ENCODE measurements at regions not wholly inside any gene's neighbourhood (a gene's known extent, or its start where the extent isn't known, plus 50 kb on each side); places are given as distances from the start of the nearest gene placed in this dataset.
A peak's percentile ranks its signal among the peaks of the same experiment; 100 is the strongest.

GRCh38 chr12:39682689-39683477, 63.3 kb upstream of the ABCD2 start:
- no peak overlapping the region for H2BK15ac ChIP-seq (ENCODE audit: low read length)
- no peak overlapping the region for H3K4me2 ChIP-seq (ENCODE audit: insufficient read depth, low read length, poor library complexity, severe bottlenecking)
- no CpG with 5 or more reads among the region's 4 CpGs for WGBS, 2 donors (ENCODE audit: extremely low coverage in 2 of 2, insufficient read length in 2 of 2, insufficient replicate concordance in 1 of 2)
- H3K4ac ChIP-seq (ENCODE audit: low read length), result no peak overlapping the region
- H3K27me3 ChIP-seq (ENCODE audit: control insufficient read depth in 3 of 3, insufficient read depth in 3 of 3, low read depth in 1 of 3, low read length in 3 of 3), result no peaks in the 10 kb centered on the region
- H2AK5ac ChIP-seq (ENCODE audit: low read depth, low read length), result no peak overlapping the region
- no peak overlapping the region for H3K4me3 ChIP-seq (ENCODE audit: low read length in 2 of 2)
- no peak overlapping the region for H2BK120ac ChIP-seq (ENCODE audit: low read depth, low read length)
- H4K8ac ChIP-seq (ENCODE audit: low read depth, low read length), result no peak overlapping the region
- H4K91ac ChIP-seq (ENCODE audit: low read depth, low read length, poor library complexity), result no peak overlapping the region
- H2BK12ac ChIP-seq (ENCODE audit: low read length), result no peak overlapping the region
- no peak overlapping the region for H3K23ac ChIP-seq (ENCODE audit: low read depth, low read length, poor library complexity)
- no peak overlapping the region for H2BK5ac ChIP-seq (ENCODE audit: low read length)
- H3K14ac ChIP-seq (ENCODE audit: low read length), result no peak overlapping the region
- no peak overlapping the region for H3K9ac ChIP-seq (ENCODE audit: low read depth, low read length, poor library complexity)
- H3K36me3 ChIP-seq (replicated peaks in 1 of 2; ENCODE audit: control insufficient read depth in 2 of 2, insufficient read depth in 2 of 2, low read length in 2 of 2), result no peaks in the 10 kb centered on the region
- no peak overlapping the region for H3K27ac ChIP-seq (replicated peaks; ENCODE audit: low read length)
- no peak overlapping the region for H3K18ac ChIP-seq (ENCODE audit: low read length)
- H3K4me1 ChIP-seq (ENCODE audit: control insufficient read depth in 2 of 2, insufficient read depth in 1 of 2, low read depth in 1 of 2, low read length in 2 of 2), result no peaks in the 10 kb centered on the region
- peaks cover 0 to 2% of the 10 kb centered on the region in 2 donors for H3K9me3 ChIP-seq (replicated peaks in 1 of 2; ENCODE audit: control insufficient read depth in 2 of 2, insufficient read depth in 1 of 2, low read depth in 1 of 2, low read length in 2 of 2)
- DNase-seq (ENCODE audit: low spot score), result no peak
- no peak overlapping the region for H2AFZ ChIP-seq (ENCODE audit: low read length)
- no peaks in the 10 kb centered on the region for H3K79me1 ChIP-seq (ENCODE audit: low read depth, low read length)

DNA sequence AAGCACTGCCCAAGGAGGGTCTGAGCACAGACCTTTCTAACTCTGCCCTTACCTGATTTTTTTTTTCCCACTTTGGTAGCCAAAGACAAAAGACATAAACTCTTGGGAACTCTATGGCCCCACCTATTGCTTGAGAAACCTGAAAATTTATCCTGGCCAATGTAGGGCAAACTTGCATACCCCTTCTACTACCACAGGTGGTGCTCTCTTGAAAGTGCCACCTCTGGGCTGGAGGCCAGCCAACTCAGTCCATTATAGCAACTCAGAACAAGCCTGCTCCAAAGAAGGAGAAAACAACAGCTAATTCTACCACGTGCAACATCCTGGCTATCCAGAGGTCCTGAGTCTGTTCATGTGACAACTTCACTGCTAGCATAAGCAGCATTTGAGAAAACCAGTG, 55.7 kb upstream of the ABCD2 start:
- no peak overlapping the region for H4K91ac ChIP-seq (ENCODE audit: low read depth, low read length, poor library complexity)
- no peak overlapping the region for H2AFZ ChIP-seq (ENCODE audit: low read length)
- no peak for DNase-seq (ENCODE audit: low spot score)
- no peak overlapping the region for H2BK120ac ChIP-seq (ENCODE audit: low read depth, low read length)
- no peak overlapping the region for H3K23ac ChIP-seq (ENCODE audit: low read depth, low read length, poor library complexity)
- WGBS, 2 donors (ENCODE audit: extremely low coverage in 2 of 2, insufficient read length in 2 of 2, insufficient replicate concordance in 1 of 2), result no CpG with 5 or more reads among the region's 1 CpG
- no peak overlapping the region for H2BK15ac ChIP-seq (ENCODE audit: low read length)
- H3K9ac ChIP-seq (ENCODE audit: low read depth, low read length, poor library complexity), result no peak overlapping the region
- H3K4me2 ChIP-seq (ENCODE audit: insufficient read depth, low read length, poor library complexity, severe bottlenecking), result no peak overlapping the region
- no peak overlapping the region for H2BK5ac ChIP-seq (ENCODE audit: low read length)
- no peak overlapping the region for H3K27ac ChIP-seq (replicated peaks; ENCODE audit: low read length)
- H3K79me1 ChIP-seq (ENCODE audit: low read depth, low read length), result no peaks in the 10 kb centered on the region
- no peak overlapping the region for H3K4ac ChIP-seq (ENCODE audit: low read length)
- H3K4me1 ChIP-seq (ENCODE audit: control insufficient read depth in 2 of 2, insufficient read depth in 1 of 2, low read depth in 1 of 2, low read length in 2 of 2), result no peaks in the 10 kb centered on the region
- no peak overlapping the region for H2AK5ac ChIP-seq (ENCODE audit: low read depth, low read length)
- H3K14ac ChIP-seq (ENCODE audit: low read length), result no peak overlapping the region
- no peak overlapping the region for H2BK12ac ChIP-seq (ENCODE audit: low read length)
- H4K8ac ChIP-seq (ENCODE audit: low read depth, low read length), result no peak overlapping the region
- H3K18ac ChIP-seq (ENCODE audit: low read length), result no peak overlapping the region
- H3K9me3 ChIP-seq (replicated peaks in 1 of 2; ENCODE audit: control insufficient read depth in 2 of 2, insufficient read depth in 1 of 2, low read depth in 1 of 2, low read length in 2 of 2), result no peaks in the 10 kb centered on the region
- no peaks in the 10 kb centered on the region for H3K36me3 ChIP-seq (replicated peaks in 1 of 2; ENCODE audit: control insufficient read depth in 2 of 2, insufficient read depth in 2 of 2, low read length in 2 of 2)
- no peaks in the 10 kb centered on the region for H3K27me3 ChIP-seq (ENCODE audit: control insufficient read depth in 3 of 3, insufficient read depth in 3 of 3, low read depth in 1 of 3, low read length in 3 of 3)
- H3K4me3 ChIP-seq (ENCODE audit: low read length in 2 of 2), result no peak overlapping the region

DNA sequence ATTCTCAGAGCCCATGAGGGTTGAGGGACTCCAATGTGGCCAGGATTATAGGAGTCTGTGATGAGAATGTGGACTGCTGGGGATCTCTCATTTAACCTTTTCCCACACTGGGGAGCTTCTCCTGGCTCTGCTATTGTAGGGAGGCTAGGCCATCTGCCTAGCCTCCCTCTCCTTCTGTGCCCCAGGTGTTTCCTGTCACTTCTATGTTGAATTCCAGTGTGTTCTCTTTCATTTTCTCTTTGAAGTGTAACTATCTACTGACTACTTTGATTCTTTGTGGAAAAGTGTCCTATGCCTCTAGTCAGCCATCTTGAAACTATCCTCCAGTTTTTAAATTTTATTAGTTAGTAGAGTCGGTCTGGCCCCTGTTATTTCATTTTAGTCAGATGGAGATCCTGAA, 53.4 kb upstream of the ABCD2 start:
- no peak for DNase-seq (ENCODE audit: low spot score)
- Histone ChIP-seq H2BK120ac (ENCODE audit: low read depth, low read length) (no peak overlapping the region), H3K4ac (ENCODE audit: low read length) (no peak overlapping the region), H3K4me2 (ENCODE audit: insufficient read depth, low read length, poor library complexity, severe bottlenecking) (no peak overlapping the region), H3K9ac (ENCODE audit: low read depth, low read length, poor library complexity) (no peak overlapping the region), H3K23ac (ENCODE audit: low read depth, low read length, poor library complexity) (no peak overlapping the region), H3K27me3 (ENCODE audit: control insufficient read depth in 3 of 3, insufficient read depth in 3 of 3, low read depth in 1 of 3, low read length in 3 of 3) (no peaks in the 10 kb centered on the region), H4K8ac (ENCODE audit: low read depth, low read length) (no peak overlapping the region), H2BK5ac (ENCODE audit: low read length) (no peak overlapping the region), H3K79me1 (ENCODE audit: low read depth, low read length) (no peaks in the 10 kb centered on the region), H3K4me3 (ENCODE audit: low read length in 2 of 2) (no peak overlapping the region), H2AK5ac (ENCODE audit: low read depth, low read length) (no peak overlapping the region), H2BK15ac (ENCODE audit: low read length) (no peak overlapping the region), H3K4me1 (ENCODE audit: control insufficient read depth in 2 of 2, insufficient read depth in 1 of 2, low read depth in 1 of 2, low read length in 2 of 2) (no peaks in the 10 kb centered on the region), H3K27ac (replicated peaks; ENCODE audit: low read length) (no peak overlapping the region), H3K36me3 (replicated peaks in 1 of 2; ENCODE audit: control insufficient read depth in 2 of 2, insufficient read depth in 2 of 2, low read length in 2 of 2) (no peaks in the 10 kb centered on the region), H2AFZ (ENCODE audit: low read length) (peak overlapping the region; percentile 54), H3K9me3 (replicated peaks in 1 of 2; ENCODE audit: control insufficient read depth in 2 of 2, insufficient read depth in 1 of 2, low read depth in 1 of 2, low read length in 2 of 2) (no peaks in the 10 kb centered on the region), H3K14ac (ENCODE audit: low read length) (no peak overlapping the region), H3K18ac (ENCODE audit: low read length) (no peak overlapping the region), H4K91ac (ENCODE audit: low read depth, low read length, poor library complexity) (no peak overlapping the region), H2BK12ac (ENCODE audit: low read length) (no peak overlapping the region)
- no CpG with 5 or more reads among the region's 1 CpG for WGBS, 2 donors (ENCODE audit: extremely low coverage in 2 of 2, insufficient read length in 2 of 2, insufficient replicate concordance in 1 of 2)

- peak overlapping the region; percentile 91 for H2AK5ac ChIP-seq (ENCODE audit: low read depth, low read length)
- no peaks in the 10 kb centered on the region for H3K79me1 ChIP-seq (ENCODE audit: low read depth, low read length)
- no peak overlapping the region for H2BK15ac ChIP-seq (ENCODE audit: low read length)
- H2BK12ac ChIP-seq (ENCODE audit: low read length), result no peak overlapping the region
- no CpG with 5 or more reads among the region's 5 CpGs for WGBS, 2 donors (ENCODE audit: extremely low coverage in 2 of 2, insufficient read length in 2 of 2, insufficient replicate concordance in 1 of 2)
- H3K36me3 ChIP-seq (replicated peaks in 1 of 2; ENCODE audit: control insufficient read depth in 2 of 2, insufficient read depth in 2 of 2, low read length in 2 of 2), result no peaks in the 10 kb centered on the region
- no peak overlapping the region for H4K91ac ChIP-seq (ENCODE audit: low read depth, low read length, poor library complexity)
- H3K4me3 ChIP-seq (ENCODE audit: low read length in 2 of 2), result no peak overlapping the region
- H3K9me3 ChIP-seq (replicated peaks in 1 of 2; ENCODE audit: control insufficient read depth in 2 of 2, insufficient read depth in 1 of 2, low read depth in 1 of 2, low read length in 2 of 2), result no peaks in the 10 kb centered on the region
- H4K8ac ChIP-seq (ENCODE audit: low read depth, low read length), result no peak overlapping the region
- no peaks in the 10 kb centered on the region for H3K27me3 ChIP-seq (ENCODE audit: control insufficient read depth in 3 of 3, insufficient read depth in 3 of 3, low read depth in 1 of 3, low read length in 3 of 3)
- H3K14ac ChIP-seq (ENCODE audit: low read length), result peak overlapping the region; percentile 82
- peak overlapping the region; percentile 53 for H3K4ac ChIP-seq (ENCODE audit: low read length)
- H3K9ac ChIP-seq (ENCODE audit: low read depth, low read length, poor library complexity), result no peak overlapping the region
- DNase-seq (ENCODE audit: low spot score), result no peak
- no peaks in the 10 kb centered on the region for H3K4me1 ChIP-seq (ENCODE audit: control insufficient read depth in 2 of 2, insufficient read depth in 1 of 2, low read depth in 1 of 2, low read length in 2 of 2)
- no peak overlapping the region for H3K4me2 ChIP-seq (ENCODE audit: insufficient read depth, low read length, poor library complexity, severe bottlenecking)
- H2BK5ac ChIP-seq (ENCODE audit: low read length), result peak overlapping the region; percentile 53
- peak overlapping the region; percentile 54 for H2AFZ ChIP-seq (ENCODE audit: low read length)
- H2BK120ac ChIP-seq (ENCODE audit: low read depth, low read length), result peak overlapping the region; percentile 91
- peak overlapping the region; percentile 43 for H3K23ac ChIP-seq (ENCODE audit: low read depth, low read length, poor library complexity)
- peak overlapping the region; percentile 64 for H3K18ac ChIP-seq (ENCODE audit: low read length)
- no peak overlapping the region for H3K27ac ChIP-seq (replicated peaks; ENCODE audit: low read length)
Observed at GRCh38 chr12:39671898-39672875, 52.6 kb upstream of the ABCD2 start.
